SK-N-SH (cell line): ENCODE measurements at regions not wholly inside any gene's neighbourhood (a gene's known extent, or its start where the extent isn't known, plus 50 kb on each side); places are given as distances from the start of the nearest gene placed in this dataset.

Experiments used
- CTCF ChIP-seq: fragments of 200-600 bp; sonication (generic); IDR thresholded peaks from 2 replicates; pipeline ENCODE4 v1.6.1; 2017; ENCODE audit warnings: antibody characterized with exemption, mild to moderate bottlenecking, moderate library complexity
- EZH2phosphoT487 ChIP-seq: fragments of 200-600 bp; sonication (generic); IDR thresholded peaks from 2 replicates; pipeline ENCODE4 v1.6.1; 2017; ENCODE audit warnings: low read depth, mixed run types, mild to moderate bottlenecking, antibody characterized with exemption, moderate library complexity, borderline replicate concordance
- FOXM1 ChIP-seq: IDR thresholded peaks from 2 replicates; pipeline ENCODE4 v1.4.0; 2012; ENCODE audit warnings: low read depth, mild to moderate bottlenecking
- GABPA ChIP-seq: IDR thresholded peaks from 2 replicates; pipeline ENCODE4 v1.4.0; 2012; ENCODE audit warnings: low read depth, mild to moderate bottlenecking
- POLR2AphosphoS5 ChIP-seq: IDR thresholded peaks from 2 replicates; pipeline ENCODE4 v1.6.1; 2012; ENCODE audit warnings: low read depth, low read length
- SMC3 ChIP-seq: IDR thresholded peaks from 2 replicates; pipeline ENCODE4 v1.6.1; 2012; ENCODE audit warnings: low read depth, low read length, improper control_type of control experiment
- TF ChIP-seq, protein P1 (sequence below): fragments of 150-350 bp; IDR thresholded peaks from 2 replicates; pipeline ENCODE4 v1.6.1; 2017; ENCODE audit warnings: antibody characterized with exemption, low read length, low read depth, borderline replicate concordance
- TF ChIP-seq, protein P2 (sequence below): IDR thresholded peaks from 2 replicates; pipeline ENCODE4 v1.6.1; 2012; ENCODE audit warnings: mild to moderate bottlenecking, low read depth, low read length, moderate library complexity

DNA sequence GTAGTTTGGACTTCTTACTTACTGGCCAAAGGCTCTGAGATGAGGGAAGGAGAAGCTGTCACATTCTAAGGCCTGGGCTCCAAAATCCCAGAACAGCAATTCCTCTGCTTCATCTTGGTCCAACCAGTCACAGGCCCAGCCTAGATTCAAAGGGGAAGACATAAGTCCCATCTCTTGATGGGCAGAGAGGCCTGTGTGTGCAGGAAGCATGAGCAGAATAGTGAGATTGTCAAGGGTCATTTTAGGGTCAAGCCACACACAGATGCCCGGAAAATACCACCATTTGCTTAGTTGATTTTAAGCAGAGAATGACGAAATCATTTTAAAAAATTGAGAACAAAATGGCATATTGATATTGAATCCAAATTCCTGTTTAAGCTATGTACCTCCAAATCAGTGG lies 580.9 kb upstream of the ZFP42 start:
- TF ChIP-seq, protein P1, sequence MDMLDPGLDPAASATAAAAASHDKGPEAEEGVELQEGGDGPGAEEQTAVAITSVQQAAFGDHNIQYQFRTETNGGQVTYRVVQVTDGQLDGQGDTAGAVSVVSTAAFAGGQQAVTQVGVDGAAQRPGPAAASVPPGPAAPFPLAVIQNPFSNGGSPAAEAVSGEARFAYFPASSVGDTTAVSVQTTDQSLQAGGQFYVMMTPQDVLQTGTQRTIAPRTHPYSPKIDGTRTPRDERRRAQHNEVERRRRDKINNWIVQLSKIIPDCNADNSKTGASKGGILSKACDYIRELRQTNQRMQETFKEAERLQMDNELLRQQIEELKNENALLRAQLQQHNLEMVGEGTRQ, result no peak
- TF ChIP-seq, protein P2, sequence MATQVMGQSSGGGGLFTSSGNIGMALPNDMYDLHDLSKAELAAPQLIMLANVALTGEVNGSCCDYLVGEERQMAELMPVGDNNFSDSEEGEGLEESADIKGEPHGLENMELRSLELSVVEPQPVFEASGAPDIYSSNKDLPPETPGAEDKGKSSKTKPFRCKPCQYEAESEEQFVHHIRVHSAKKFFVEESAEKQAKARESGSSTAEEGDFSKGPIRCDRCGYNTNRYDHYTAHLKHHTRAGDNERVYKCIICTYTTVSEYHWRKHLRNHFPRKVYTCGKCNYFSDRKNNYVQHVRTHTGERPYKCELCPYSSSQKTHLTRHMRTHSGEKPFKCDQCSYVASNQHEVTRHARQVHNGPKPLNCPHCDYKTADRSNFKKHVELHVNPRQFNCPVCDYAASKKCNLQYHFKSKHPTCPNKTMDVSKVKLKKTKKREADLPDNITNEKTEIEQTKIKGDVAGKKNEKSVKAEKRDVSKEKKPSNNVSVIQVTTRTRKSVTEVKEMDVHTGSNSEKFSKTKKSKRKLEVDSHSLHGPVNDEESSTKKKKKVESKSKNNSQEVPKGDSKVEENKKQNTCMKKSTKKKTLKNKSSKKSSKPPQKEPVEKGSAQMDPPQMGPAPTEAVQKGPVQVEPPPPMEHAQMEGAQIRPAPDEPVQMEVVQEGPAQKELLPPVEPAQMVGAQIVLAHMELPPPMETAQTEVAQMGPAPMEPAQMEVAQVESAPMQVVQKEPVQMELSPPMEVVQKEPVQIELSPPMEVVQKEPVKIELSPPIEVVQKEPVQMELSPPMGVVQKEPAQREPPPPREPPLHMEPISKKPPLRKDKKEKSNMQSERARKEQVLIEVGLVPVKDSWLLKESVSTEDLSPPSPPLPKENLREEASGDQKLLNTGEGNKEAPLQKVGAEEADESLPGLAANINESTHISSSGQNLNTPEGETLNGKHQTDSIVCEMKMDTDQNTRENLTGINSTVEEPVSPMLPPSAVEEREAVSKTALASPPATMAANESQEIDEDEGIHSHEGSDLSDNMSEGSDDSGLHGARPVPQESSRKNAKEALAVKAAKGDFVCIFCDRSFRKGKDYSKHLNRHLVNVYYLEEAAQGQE, result no peak
- TF ChIP-seq EZH2phosphoT487, result no peak
- no peak for TF ChIP-seq CTCF
- no peak for TF ChIP-seq FOXM1
- no peak for TF ChIP-seq POLR2AphosphoS5
- TF ChIP-seq SMC3, result no peak
- no peak for TF ChIP-seq GABPA
